Small intestine (tissue), 7 donors: ENCODE measurements at regions not wholly inside any gene's neighbourhood (a gene's known extent, or its start where the extent isn't known, plus 50 kb on each side); places are given as distances from the start of the nearest gene placed in this dataset.
"Not testable (repeated sequence)": the region's sequence is repeated elsewhere in the genome, so short reads cannot be mapped to it uniquely, and the experiment has no call there.

ENCODE experiments used
- DNase-seq, 2 donors: peaks; one replicate each; pipeline versions ENCODE4 v3.0.0 to v3.0.0-alpha.2; 2013
- FAIRE-seq: peaks from 2 replicates; lab custom pipeline; 2012; peaks lifted over from hg19 to GRCh38; lab: Jason Lieb, UNC
- H3K27ac ChIP-seq, 3 donors: one replicate each; pipeline ENCODE4 v1.5.1; 2013; ENCODE audit warnings: low read length in 2 of 3, mild to moderate bottlenecking in 2 of 3, control low read depth in 1 of 3, inconsistent platforms in 1 of 3, low read depth in 1 of 3, moderate library complexity in 1 of 3
- H3K27me3 ChIP-seq, 3 donors: one replicate each; pipeline ENCODE4 v1.6.1; 2013; ENCODE audit warnings: low read length in 3 of 3, inconsistent platforms in 1 of 3; ENCODE audit not compliant: control insufficient read depth in 3 of 3, insufficient read depth in 3 of 3
- H3K36me3 ChIP-seq, 3 donors: one replicate each; pipeline ENCODE4 v1.6.1; 2013; ENCODE audit warnings: low read length in 3 of 3, inconsistent platforms in 1 of 3, low read depth in 1 of 3, mild to moderate bottlenecking in 1 of 3, moderate library complexity in 1 of 3; ENCODE audit not compliant: control insufficient read depth in 3 of 3, insufficient read depth in 2 of 3
- H3K4me1 ChIP-seq, 3 donors: one replicate each; pipeline ENCODE4 v1.6.1; 2013; ENCODE audit warnings: low read length in 2 of 3, inconsistent platforms in 1 of 3, low read depth in 1 of 3, mild to moderate bottlenecking in 1 of 3, moderate library complexity in 1 of 3; ENCODE audit not compliant: control insufficient read depth in 3 of 3, insufficient read depth in 2 of 3
- H3K4me3 ChIP-seq, 3 donors: one replicate each; pipeline ENCODE4 v1.5.1; 2013; ENCODE audit warnings: low read length in 3 of 3, control low read depth in 1 of 3, inconsistent platforms in 1 of 3, low read depth in 1 of 3, mild to moderate bottlenecking in 1 of 3, moderate library complexity in 1 of 3
- H3K9me3 ChIP-seq, 2 donors: one replicate each; pipeline ENCODE4 v1.6.1; 2013; ENCODE audit warnings: low read depth in 1 of 2, low read length in 1 of 2; ENCODE audit not compliant: control insufficient read depth in 2 of 2, insufficient read depth in 1 of 2
- WGBS, 3 donors: extraction: QIAGEN DNeasy Blood & Tissue Kit; methylation state at CpG; one replicate each; pipeline ENCODE4 v1.1.7; 2013; 5-methylcytosine and 5-hydroxymethylcytosine counted together
- donor health status: healthy with polysubstance abuse.
- donor health status: control.
- donor health status: control.
- donor health status: Bipolar disorder and iron deficiency.
- donor health status: healthy.

DNA sequence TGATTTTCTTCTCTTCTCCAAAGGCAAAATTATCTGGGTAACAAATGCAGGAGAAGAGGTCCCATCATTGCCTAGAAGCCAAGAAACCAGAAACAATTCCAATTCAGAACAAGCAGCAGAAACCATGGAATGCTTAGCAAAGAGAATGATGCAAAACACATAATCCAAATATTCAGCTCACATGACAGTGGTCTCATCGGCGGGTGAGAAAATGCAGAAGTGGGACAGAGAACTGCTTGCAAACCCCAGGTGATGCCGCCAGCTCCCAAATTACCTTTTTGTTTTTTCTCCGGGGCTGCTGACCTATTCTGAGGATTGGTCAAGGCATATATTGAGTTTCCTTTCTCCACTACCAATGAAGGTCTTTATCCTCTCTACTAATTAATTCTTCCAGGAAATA is 99.7 kb downstream of the ZNF22 start:
- DNase-seq (no peak), FAIRE-seq (no peak)
- Histone ChIP-seq H3K27ac (no peak overlapping the region), H3K9me3 (no peaks in the 10 kb centered on the region), H3K4me1 (no peaks in the 10 kb centered on the region), H3K27me3 (peaks cover 0 to 2% (median 0%) of the 10 kb centered on the region in 3 donors), H3K36me3 (no peaks in the 10 kb centered on the region), H3K4me3 (no peak overlapping the region)
- 65 to 88% (median 77%) methylated on average over 4 of the region's 4 CpGs for WGBS, 3 donors

DNA sequence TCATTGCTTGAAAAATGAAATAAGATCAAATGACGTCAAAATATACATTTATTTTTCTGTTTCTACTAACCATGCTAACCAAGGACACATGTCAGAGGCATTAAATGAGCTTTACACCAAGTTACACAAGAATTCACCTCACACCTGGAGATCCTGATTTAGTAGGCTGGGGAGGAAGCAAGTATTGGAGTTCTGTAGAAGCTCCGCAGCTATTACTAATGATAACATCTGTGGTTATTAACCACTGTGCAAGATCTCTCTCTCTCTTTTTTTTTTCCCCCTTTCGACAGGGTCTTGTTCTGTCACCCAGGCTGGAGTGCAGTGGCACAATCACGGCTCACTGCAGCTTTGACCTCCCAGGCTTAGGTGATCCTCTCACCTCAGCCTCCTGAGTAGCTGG is 104.0 kb downstream of the ZNF22 start:
- Histone ChIP-seq H3K9me3 (no peaks in the 10 kb centered on the region), H3K36me3 (no peaks in the 10 kb centered on the region), H3K4me3 (no peak overlapping the region), H3K27me3 (peaks cover 0 to 4% (median 2%) of the 10 kb centered on the region in 3 donors), H3K4me1 (no peaks in the 10 kb centered on the region), H3K27ac (no peak overlapping the region)
- DNase-seq, result no peak
- no peak for FAIRE-seq
- WGBS, 3 donors, result 33 to 57% (median 44%) methylated on average over 4 of the region's 4 CpGs

DNA sequence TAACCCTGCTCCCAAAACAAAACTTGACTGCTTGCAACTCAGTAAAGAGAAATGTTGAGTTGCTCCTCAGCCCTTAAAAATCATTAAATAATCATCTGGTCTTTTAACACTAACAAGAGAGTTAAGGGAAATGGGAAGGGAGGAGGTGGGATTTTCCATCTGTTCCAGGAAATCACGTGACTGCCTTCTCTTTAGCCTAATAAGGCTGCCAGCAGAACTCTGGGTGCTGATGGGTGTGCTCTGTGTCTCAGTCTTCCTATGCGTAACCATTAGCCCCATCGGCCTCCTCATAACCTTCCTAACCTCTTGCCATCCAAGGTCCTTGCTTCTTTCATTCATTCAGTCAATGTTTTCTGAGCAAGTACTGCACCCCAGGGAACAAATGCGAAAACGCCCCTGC is 104.6 kb downstream of the ZNF22 start:
- H3K9me3 ChIP-seq, FAIRE-seq, H3K27me3 ChIP-seq, H3K4me1 ChIP-seq, DNase-seq, H3K27ac ChIP-seq, H3K36me3 ChIP-seq, H3K4me3 ChIP-seq: not testable (repeated sequence)
- WGBS, 3 donors, result 48 to 59% (median 56%) methylated on average over 5 of the region's 5 CpGs

DNA sequence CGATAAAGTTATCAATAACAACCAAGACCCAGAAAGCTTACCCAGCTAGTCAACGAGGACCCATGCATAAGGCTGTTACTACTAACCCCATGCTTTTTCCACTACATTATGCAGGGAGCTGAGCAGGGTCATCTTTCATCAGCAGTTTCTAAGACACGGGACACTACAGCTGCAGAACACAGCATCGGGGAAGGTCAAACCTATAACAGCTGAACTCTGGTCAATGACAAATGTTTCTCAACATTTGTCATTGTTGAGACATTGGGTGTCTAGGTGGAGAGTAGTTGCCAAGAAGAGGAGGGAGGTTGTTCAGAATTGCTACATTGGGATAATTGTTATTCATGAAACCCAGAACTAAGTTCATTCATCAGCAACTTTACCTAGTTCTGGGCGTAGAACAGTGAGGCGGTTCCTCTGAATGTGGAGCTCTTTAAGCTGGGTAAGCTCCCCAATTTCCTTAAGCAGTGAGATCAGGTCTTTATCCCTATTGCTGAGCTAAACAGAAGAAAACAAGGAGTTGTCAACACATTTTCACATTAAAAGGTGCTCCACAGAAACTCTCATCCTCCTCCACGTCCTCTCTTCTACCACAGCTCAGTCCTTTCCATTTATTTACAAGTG is 105.6 kb downstream of the ZNF22 start:
- Histone ChIP-seq H3K36me3 (no peaks in the 10 kb centered on the region), H3K4me3 (no peak overlapping the region), H3K27me3 (peaks cover 0 to 4% (median 2%) of the 10 kb centered on the region in 3 donors), H3K4me1 (no peaks in the 10 kb centered on the region), H3K9me3 (no peaks in the 10 kb centered on the region), H3K27ac (no peak overlapping the region)
- FAIRE-seq, result no peak
- 47 to 60% (median 54%) methylated on average over 6 to 7 of the region's 7 CpGs for WGBS, 3 donors
- DNase-seq, result no peak

DNA sequence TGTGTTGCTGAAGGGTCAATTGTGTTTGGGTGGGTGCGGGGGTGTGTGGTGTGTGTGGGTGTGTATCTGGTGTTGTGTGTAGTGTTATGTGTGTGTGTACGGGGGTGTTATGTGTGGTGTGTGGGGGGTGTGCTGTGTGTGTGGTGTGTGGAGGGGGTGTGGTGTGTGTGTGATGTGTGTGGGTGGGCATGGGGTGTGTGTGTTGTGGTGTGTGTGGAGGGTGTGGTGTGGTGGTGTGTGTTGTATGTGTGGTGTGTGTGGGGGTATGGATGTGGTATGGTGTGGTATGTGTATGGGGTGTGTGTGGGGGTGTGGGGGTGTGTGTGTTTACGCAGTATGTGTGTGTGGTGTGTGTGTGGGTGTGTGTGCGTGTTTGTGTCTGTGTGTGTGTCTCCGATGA is 110.8 kb downstream of the ZNF22 start:
- Histone ChIP-seq H3K4me1 (no peaks in the 10 kb centered on the region), H3K36me3 (no peaks in the 10 kb centered on the region), H3K27ac (no peak overlapping the region), H3K9me3 (no peaks in the 10 kb centered on the region), H3K27me3 (no peaks in the 10 kb centered on the region), H3K4me3 (no peak overlapping the region)
- FAIRE-seq, result no peak
- no peak for DNase-seq
- 89 to 92% (median 92%) methylated on average over 5 of the region's 5 CpGs for WGBS, 3 donors

DNA sequence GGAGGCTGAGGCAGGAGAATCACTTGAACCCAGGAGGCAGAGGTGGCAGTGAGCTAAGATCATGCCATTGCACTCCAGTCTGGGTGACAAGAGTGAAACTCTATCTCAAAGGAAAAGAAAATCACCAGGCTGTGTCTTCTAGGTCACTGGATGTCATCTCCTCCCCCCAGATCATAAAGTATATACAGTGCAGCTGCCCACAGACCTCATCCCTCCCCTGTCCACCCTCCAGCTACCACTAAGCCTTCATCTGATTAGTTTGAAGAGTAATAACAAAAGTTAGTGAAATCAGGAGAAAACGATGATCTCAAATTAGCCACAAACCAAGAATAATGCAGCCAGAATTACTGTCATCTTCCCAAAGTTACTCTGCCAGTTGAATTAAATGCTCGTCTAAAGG is 117.2 kb downstream of the ZNF22 start:
- not testable (repeated sequence) for H3K4me3 ChIP-seq

DNA sequence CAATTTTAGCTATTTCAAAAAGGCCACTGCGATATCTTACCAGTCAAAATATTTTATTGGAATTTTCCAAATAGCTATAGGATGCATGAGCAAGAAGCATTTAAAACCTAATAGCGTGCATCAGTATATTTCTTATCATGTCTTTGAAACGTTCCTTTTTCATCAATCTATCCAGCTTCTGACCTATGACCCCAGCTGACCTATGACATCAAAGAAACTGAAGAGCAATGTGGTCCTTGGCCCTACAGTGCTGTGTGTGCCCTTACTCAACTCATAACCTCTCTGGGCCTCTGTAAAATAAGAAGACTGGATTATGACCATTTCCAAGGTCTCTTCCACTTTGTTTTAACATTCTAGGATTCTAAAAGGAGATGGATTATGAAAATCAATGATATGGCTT is 118.2 kb downstream of the ZNF22 start:
- Histone ChIP-seq H3K27ac (no peak overlapping the region), H3K27me3 (no peaks in the 10 kb centered on the region), H3K36me3 (no peaks in the 10 kb centered on the region), H3K4me1 (no peaks in the 10 kb centered on the region), H3K9me3 (no peaks in the 10 kb centered on the region), H3K4me3 (no peak overlapping the region)
- WGBS, 3 donors, result 38 to 53% (median 53%) methylated on average over 3 of the region's 3 CpGs
- FAIRE-seq, result no peak
- no peak for DNase-seq

More for the DNA sequence above, 117.2 kb downstream of the ZNF22 start:
- WGBS, 3 donors, result 60 to 83% (median 66%) methylated on average over 2 of the region's 2 CpGs
- H3K4me1 ChIP-seq, H3K36me3 ChIP-seq, H3K27me3 ChIP-seq, H3K9me3 ChIP-seq, DNase-seq, FAIRE-seq, H3K27ac ChIP-seq: not testable (repeated sequence)

DNA sequence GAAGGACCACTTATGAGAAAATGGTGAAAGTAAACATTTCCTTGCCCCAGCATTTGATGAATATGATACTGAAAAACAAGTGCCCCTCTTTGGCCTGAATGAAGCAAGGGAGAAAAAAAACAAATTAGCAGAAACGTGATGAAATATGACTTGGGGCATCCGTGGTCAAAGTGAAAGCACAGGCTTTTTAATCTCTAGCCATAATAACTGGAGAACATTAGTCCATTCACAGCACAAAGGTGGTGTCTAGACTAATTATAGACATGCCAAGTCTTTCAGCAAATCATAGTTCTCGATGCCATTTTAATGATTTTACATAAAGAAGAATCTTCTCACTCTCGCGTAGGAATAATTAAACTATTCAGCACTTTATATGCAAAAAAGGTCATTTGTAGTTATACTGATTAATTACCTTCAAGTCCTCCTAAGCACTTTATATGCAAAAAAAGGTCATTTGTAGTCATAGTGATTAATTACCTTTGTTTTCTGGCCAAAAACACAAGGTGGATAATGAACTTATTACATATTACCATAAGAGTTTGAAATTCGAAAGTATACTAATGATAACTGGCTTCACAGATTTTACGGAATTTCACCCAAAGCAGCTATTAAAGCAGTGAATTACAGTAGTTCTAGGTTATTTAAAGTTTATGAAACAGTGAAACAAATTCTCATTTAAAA is 121.6 kb downstream of the ZNF22 start:
- H3K27ac ChIP-seq, FAIRE-seq: not testable (repeated sequence)
- 83 to 88% (median 86%) methylated on average over 5 of the region's 7 CpGs for WGBS, 3 donors

More for the DNA sequence above, 121.6 kb downstream of the ZNF22 start:
- not testable (repeated sequence) for H3K27me3 ChIP-seq, H3K4me3 ChIP-seq, H3K9me3 ChIP-seq, DNase-seq, H3K4me1 ChIP-seq, H3K36me3 ChIP-seq
